GM19452 (cell line): ENCODE measurements at regions not wholly inside any gene's neighbourhood (a gene's known extent, or its start where the extent isn't known, plus 50 kb on each side); places are given as distances from the start of the nearest gene placed in this dataset.

ENCODE experiments used
- ATAC-seq: cut with Tn5 transposase; IDR thresholded peaks from one replicate; pipeline ENCODE4 v1.9.1; 2021; ENCODE audit not compliant: unreplicated experiment

DNA sequence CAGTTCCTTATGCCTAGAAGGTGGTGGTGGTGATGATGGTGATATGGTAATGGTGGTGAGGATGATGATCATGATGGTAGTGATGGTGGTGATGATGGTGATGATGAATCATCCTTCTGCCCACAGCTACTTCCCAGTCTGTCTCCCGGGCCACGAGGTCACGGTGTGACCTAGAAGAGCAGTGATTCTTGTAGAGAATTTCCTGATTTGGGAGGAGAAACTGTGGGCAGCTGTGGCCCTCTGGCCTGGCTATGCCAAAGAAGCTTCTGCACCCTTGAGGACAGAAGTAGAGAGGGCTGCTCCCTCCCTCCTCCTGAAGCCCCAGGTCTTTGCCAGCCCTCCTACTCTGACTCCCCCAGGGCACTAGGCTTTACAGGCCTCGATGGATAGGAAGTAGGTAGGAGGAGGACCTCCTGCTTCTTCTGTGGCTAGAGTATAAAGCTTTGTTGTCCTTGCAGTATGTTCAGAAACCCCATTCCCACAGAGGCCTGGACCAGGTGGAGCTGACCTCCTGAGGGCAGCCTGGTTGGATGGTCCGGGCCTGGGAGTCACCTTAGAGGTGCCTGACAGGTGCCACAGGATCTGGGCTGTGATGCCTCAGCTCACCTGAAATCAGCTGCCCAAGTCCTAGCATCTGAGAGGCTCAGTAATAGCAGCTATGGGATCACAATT lies 57.9 kb upstream of the EPAS1 start:
- no peak for ATAC-seq

DNA sequence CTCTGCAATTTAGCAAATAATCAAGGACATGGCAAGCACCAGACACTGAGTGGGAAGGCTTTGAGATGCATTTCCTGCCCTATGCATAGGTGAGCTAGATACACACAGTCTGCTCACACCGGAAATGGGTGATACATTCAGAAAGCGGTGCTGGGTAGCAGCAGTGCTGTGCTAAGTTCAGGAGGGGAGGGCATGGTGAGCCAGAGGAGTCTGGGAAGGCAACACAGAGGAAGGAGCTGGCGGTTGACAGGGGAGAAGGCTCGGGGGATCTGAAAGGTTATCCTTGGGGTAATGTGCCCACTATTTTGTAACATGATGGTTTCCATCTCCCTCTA lies 57.4 kb upstream of the EPAS1 start:
- ATAC-seq: peak; percentile 67

DNA sequence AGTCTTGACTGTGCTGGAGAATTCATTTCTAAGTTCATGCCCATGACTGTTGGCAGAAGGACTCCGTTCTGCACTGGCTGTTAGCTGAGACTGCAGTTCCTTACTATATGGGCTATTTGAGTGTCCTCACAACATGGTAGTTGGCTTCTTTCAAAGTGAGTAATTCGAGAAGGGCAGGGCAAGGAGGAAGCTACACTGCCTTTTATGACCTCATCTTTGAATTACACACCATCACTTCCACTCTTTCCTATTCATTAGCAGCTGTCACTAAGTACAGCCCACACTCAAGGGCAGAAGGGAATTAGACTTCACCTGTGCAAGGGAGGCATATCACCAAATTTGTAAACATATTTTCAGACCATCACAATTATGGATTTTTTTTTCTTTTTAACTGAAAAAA lies 55.9 kb upstream of the EPAS1 start:
- no peak for ATAC-seq

DNA sequence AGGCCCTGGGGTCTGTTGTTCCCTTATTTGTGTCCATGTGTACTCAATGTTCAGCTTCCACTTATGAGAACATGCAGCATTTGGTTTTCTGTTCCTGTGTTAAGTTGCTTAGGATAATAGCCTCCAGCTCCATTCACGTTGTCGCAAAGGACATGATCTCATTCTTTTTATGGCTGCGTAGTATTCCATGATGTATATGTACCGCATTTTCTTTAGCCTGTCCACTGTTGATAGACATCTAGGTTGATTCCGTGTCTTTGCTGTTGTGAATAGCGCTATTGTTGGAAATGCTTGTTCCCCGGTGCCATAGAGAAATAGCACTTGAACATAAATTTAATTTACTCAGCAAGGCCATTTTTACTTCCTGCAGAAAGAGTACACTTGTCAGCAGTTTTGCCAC lies 51.3 kb upstream of the EPAS1 start:
- ATAC-seq: no peak

DNA sequence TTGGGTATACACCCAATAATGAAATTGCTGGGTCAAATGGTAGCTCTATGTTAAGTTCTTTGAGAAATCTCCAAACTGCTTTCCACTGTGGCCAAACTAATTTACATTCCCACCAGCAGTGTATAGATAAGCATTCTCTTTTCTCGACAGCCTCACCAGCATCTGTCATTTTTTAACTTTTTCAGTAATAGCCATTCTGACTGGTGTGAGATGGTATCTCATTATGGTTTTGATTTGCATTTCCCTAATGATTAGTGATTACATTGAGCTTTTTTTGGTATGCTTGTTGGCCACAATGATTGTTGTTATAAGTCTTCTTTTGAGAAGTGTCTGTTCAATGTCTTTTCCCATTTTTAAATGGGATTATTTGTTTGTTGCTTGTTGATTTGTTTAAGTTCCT lies 50.4 kb upstream of the EPAS1 start:
- peak; percentile 96 for ATAC-seq
